ENCODE measurements at regions not wholly inside any gene's neighbourhood (a gene's known extent, or its start where the extent isn't known, plus 50 kb on each side); places are given as distances from the start of the nearest gene placed in this dataset.

DNA sequence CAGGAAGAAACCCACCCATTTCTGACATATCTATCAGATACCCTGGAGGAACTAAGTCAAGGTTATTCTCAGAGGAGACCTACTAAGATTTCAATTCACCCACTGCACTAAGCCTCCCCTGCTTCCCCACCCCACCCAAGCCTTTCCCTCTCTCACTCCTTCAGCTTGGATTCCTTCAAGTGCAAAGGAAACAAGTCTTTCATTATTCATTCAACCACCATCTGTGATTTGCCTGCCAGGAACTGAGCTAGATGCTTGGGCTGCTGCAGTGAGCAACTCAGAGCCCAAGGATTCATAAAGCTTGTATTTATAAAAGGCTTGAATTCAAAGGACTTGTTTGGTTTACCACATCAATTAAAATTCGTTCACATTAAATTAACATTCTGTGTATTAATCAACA lies 161.3 kb downstream of the GXYLT1 start:
- FAIRE-seq (no peak), DNase-seq (ENCODE audit: low spot score) (no peak)

DNA sequence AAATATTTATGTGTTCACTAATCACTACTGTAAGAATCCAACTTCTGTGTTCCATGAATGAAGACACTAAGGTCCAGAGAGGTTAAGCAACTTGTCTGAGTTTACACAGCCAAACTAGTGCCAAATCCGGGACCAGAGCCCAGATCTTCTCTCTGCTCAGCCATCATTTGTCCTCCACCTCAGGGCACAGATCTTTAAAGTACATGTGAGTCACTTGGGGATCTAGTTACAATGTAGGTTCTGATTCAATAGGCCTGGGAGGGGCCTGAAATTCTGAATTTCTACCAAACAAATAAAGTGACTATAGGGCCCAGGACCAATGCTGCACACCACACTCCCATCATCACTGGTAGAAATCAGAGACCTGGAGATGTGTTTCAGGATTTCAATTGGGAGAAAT lies 162.9 kb downstream of the GXYLT1 start:
- FAIRE-seq, result no peak
- DNase-seq (ENCODE audit: low spot score), result no peak

DNA sequence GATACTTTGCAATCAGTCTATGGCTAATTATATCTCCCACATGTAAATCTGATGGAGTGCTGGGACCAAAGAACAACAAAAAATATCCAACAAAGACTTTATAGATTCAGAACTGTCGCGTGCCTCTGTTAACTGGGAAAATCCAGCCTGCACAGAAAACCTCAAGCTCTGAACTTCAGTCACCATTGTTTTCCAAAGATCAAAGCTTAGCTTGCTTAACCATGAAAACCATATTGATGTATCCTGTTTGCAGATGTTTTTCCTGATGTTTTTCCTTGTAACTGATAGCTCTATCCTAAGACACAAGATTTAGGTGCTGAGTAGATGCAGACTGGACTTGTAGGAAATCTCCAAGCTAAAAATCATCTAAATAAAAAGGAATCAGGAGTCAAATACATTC lies 163.7 kb downstream of the GXYLT1 start:
- DNase-seq (ENCODE audit: low spot score), result no peak
- no peak for FAIRE-seq

DNA sequence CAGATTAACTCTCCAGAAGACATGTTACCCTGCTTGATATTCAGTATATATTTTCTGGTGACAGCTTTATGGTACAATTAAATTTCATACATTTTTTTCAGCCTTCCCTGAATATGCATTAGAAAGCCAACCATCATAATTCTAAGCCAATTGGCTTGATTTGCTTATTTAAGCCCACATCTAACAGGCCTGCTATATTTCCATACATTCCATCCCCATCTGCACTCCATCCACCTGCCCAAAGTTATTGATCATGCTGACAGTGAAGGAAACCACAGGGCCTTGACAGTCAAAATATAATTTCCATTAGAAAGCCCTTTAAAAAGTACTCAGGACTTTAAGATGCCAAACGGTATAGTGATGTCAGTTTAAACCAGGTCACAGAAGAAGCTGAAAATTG lies 164.3 kb downstream of the GXYLT1 start:
- FAIRE-seq, result no peak

DNA sequence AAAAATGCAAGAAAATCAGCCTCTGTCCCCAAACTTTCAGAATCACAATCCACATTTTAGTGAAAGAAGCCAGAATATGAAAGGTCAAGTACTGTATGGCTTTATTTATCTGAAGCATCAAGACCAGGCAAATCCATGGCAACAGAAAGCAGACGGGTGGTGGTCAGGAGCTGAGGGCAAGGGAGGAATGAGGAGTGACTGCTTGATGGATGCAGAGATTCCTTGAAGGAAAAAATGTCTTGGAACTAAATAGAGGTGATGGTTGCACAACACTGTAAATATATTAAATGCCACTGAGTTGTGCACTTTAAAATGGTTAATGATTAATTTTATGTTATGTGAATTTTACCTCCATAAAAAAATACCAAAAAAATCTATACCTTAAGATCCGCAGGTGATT lies 165.1 kb downstream of the GXYLT1 start:
- no peak for FAIRE-seq
- no peak for DNase-seq (ENCODE audit: low spot score)

More for the DNA sequence above, 164.3 kb downstream of the GXYLT1 start:
- no peak for DNase-seq (ENCODE audit: low spot score)

DNA sequence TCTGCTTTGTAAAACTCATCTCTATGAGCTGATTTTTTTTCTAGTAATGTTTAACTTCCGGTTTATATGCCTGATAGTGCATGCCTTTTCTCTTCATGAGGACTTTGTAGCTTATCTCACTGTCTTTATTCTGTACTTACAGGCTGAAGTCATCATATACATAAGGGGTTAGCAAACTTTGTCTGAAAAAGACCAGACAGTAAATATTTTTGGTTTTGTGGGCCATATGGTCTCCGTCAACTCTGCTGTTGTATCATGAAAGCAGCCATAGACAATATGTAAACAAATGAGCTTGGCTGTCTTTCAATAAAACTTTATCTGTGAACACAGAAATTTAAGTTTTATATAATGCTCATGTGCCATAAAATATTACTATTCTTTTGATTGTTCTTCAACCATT lies 172.1 kb downstream of the GXYLT1 start:
- DNase-seq (ENCODE audit: low spot score), result no peak
- no peak for FAIRE-seq

DNA sequence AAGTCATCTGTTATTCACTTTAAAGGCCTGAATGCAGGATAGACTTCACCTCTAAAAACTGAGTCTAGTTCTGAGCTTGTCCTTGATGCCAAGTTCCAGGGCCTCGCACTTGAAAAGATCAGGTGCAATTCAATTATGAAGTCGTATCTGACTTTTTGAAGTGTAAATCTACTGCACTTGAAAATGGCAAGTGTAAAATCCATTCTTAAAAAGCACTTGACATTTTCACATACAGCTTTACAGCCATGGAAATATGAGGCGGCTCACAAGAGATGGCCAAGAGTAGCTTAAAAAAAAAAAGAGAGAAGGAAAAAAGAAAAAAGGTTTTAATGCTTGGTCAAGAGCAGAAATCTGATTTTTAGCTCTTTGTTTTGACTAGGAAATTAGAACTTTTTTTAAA lies 172.5 kb downstream of the GXYLT1 start:
- FAIRE-seq (no peak), DNase-seq (ENCODE audit: low spot score) (no peak)

DNA sequence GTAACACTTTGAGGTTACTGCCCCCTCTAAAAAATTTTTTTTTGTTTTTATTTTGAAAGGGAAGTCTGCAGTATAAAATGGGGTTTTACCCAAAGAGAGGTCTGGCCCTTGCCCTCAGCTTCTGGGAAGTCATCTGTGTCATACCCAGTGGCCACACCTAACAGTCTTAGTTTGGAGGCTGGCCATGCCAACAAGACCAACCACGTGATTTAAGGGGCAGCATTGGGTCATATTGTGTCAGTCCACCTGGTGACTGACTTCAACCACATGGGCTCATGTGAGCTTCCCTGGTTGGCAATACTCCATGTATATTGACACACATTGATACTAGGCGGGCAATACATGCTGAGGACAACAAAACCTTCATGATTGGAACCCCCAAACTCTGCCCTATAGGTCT lies 173.9 kb downstream of the GXYLT1 start:
- no peak for FAIRE-seq
- no peak for DNase-seq (ENCODE audit: low spot score)

DNA sequence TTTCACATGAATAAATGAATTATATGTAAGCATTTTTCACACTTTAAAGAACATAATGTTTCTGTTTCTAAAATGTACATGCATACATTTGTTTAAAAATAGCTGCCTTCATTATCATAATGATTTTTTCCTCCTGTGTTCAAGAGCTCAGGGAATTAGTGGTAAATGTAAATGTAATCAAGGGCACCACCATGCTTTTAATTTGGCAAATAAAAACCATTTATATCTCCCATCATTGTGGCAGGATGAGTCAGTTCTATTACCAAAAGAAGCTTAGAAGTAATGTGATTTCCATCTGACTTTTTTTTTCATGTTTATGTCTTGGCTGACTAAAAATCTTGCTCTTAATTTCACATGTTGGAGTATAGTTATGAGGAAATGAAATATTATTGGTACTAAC lies 176.1 kb downstream of the GXYLT1 start:
- DNase-seq (ENCODE audit: low spot score) (no peak), FAIRE-seq (no peak)

DNA sequence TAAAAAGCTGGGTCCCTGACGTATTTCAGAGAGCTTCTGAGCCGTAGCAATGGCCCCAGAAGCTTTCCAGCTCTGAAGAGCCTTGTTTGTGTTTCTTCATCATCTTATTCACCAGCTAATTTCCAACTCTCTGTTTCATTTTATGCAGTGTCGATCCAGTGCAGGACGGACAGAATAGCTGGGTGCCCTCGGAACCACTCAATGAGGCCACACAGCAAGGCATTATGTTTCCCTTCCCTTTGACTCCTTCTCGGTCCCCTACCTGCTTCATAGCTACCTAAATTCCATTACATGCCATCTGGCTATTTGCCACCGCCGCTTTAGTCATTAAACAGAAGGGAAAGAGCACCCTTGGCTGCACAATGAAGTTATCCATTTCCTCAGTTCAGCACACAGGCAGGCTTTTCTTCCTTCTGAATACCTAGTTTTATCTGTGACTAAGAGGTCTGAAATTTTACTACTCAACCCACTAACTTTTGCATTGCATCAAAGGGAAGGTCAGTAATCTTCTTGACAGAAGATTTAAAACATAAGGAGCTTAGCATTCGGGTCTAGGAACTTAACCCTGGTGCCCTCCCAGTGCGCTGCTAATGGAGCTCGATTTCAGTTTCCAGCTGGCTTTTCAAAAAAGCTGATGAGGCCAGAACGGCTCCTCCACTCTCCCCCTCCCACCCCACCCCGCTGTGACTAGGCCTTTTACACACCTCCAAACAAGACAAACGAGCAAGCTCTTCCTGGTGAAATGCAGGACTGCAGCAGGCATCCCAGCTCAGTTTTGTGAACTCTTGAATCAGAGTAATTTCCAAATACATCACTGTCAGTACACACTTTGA lies 176.8 kb downstream of the GXYLT1 start:
- DNase-seq (ENCODE audit: low spot score) (peak; percentile 47), FAIRE-seq (no peak)

DNA sequence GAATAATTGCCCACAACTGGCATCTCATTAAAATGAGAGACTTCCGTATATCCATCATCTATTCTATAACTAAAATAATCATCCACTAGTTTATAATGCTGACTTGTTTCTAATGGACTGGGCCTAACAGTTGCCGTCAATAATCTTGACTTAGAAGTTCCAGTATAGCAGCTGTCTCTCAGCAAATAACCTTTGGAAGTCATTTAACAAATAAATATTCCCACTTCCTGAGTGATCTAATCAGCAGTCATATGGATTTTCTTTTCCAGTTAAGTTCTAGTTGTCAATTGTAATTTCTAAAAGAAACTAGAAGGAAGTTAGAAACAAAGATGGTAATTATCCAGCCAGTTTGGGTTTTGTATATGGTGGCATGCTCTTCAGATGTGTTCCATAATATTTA lies 177.8 kb downstream of the GXYLT1 start:
- FAIRE-seq, result no peak
- DNase-seq (ENCODE audit: low spot score), result no peak

DNA sequence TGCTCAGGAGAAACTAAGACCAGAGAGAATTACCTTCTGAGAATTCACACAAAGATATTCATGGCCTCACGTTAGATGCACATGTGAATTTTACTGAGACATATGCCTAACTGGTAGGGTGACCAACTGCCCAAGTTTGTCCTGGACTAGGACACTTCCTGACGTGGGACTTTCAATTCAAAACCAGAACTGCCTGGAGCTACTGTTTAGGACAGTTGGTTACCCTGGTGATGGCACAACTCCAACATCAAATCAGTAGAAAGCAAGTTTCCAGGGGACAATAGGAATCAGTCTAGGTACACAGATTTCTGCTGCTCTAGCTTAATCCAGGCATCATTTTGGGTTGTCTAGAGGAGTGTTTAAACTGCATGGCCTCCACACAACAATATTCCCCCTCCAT lies 178.7 kb downstream of the GXYLT1 start:
- FAIRE-seq (no peak), DNase-seq (ENCODE audit: low spot score) (no peak)

DNA sequence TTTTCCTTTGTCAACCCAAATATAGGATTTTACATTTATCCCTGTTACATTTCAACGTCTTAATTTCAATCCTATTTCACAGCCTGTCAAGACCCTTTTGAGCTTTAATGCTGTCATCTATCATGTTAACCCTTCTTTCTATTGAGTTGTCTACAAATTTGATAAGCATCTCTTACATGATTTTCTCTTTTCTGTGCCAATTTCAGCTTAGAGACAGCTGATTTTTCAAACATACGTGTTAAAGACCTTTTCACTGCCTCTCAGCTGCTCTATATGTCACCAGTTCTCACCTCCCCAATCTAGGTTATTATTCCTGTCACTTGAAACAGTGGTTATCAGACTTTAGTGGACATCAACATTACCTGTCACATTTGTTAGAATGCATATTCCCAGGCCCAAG lies 181.3 kb downstream of the GXYLT1 start:
- no peak for DNase-seq (ENCODE audit: low spot score)
- no peak for FAIRE-seq

DNA sequence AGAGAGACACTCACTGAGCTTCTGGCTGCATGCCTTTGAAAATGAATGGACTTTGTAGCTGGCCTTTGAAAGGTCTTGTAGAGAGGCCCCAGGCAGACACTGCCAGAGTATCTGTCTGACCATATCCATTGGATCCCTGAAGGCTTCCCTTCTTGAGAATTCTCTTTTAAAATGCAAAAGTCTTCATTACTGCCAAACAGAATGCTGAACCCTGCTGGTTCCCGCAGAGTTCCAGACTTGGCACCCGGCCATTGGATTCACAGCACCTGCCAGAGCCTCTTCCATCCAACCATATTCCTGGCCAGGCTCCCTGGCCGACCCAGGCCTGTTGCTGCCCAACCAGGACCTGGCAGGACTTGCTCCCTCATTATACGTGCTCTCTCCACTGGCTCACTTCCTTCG lies 182.5 kb downstream of the GXYLT1 start:
- DNase-seq (ENCODE audit: low spot score) (no peak), FAIRE-seq (no peak)

DNA sequence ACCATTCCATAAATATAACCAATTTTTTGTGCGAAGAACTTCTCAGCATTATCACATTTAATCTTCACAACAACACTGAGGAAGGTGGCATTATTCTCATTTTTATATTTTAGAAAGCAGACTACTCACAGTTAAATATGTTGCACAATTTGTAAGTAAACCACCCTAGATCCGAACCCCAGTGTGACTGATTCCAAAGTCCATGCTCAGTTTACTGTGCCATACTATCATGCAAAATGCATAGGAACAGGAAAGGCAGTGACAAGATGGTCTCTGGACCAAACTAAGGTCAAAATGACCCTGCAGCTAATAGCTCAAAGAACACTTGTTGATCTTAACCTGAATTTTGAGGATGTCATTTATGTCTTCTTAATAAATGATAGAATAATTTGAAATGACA lies 185.4 kb downstream of the GXYLT1 start:
- DNase-seq (ENCODE audit: low spot score) (no peak), FAIRE-seq (no peak)

DNA sequence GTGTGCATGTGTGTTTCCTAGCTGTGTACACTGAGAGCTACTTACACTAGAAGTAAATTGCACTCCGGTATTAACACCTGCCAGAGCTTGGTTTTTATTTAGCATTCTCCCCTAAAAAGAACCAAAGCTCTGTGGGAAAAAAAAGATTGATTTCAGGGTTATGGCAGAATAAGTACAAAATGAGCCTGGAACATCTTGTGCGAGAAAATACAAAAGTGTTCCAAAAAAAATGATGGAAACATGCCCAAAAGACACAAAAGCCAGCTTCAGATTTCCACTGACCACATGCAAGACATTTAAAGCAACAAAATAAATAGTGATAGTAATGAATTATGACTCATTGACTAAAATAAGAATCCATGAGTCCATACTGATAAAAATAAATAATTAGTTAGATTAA lies 188.3 kb downstream of the GXYLT1 start:
- DNase-seq (ENCODE audit: low spot score) (no peak), FAIRE-seq (no peak)

DNA sequence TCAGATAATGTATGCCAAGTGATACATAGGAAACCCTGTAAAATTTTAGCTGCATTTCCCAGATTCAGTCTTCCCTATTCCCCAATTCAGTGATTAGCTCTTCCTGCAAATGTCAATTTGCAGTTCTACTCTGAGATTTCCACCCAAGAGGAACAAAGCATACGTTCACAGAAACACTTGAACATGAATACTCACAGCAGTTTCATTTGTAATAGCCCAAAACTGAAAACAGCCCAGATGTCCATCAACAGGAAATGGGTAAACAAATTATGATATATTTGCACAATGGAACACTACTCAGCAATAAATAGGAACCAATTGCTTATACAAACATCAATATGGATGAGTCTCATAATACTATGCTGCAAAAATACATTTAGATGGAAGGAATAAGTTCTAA lies 194.2 kb downstream of the GXYLT1 start:
- FAIRE-seq, result no peak
- DNase-seq (ENCODE audit: low spot score), result no peak

DNA sequence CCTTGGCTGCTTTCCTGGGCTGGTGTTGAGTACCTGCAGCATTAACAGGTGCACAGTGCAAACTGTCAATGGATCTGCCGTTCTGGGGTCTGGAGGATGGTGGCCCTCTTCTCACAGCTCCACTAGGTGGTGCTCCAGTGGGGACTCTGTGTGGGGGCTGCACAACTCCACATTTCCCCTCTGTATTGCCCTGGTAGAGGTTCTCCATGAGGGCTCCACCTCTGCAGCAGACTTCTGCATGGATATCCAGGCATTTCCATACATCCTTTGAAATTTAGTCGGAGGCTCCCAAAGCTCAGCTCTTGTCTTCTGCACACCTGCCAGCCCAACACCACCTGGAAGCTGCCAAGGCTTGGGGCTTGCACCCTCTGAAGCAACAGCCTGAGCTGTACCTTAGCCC lies 198.6 kb downstream of the GXYLT1 start:
- FAIRE-seq, result no peak
- no peak for DNase-seq (ENCODE audit: low spot score)

DNA sequence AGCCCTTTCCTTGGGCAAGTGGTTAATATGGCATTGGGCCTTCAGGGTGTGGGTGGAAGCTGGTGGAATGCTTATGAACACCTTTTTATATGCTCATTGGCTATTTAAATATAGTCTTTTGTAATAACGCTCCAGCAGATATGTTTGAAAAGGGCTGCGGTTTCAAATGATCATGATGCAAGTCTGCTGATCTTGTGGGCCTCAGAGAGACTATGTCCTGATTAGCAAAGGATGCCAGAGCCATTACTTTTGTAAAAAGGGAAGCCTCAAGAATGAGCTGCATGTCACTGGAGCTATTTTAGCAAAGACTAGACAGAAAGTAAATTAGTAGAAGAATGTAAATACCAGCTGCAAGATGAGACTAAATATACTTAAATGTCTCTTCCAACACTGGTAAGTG lies 200.5 kb downstream of the GXYLT1 start:
- DNase-seq (ENCODE audit: low spot score) (peak; percentile 18), FAIRE-seq (no peak)

DNA sequence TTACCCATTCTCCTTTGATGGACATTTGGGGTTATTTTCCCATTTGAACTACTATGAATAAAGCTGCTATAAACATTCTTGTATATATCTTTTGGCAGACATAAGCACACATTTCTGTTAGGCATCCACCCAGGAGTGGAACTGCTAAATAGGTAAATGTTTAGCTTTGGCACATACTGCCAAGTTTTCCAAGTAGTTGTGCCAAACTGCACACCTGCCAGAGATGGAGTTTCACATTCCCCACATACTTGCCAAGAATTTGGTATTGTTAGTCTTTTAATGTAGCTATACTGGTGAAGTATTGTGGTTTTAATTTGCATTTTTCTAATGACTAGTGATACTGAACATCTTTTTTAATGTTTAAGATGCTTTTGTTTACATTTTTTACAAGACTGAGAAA lies 201.0 kb downstream of the GXYLT1 start:
- FAIRE-seq, result no peak
- no peak for DNase-seq (ENCODE audit: low spot score)

DNA sequence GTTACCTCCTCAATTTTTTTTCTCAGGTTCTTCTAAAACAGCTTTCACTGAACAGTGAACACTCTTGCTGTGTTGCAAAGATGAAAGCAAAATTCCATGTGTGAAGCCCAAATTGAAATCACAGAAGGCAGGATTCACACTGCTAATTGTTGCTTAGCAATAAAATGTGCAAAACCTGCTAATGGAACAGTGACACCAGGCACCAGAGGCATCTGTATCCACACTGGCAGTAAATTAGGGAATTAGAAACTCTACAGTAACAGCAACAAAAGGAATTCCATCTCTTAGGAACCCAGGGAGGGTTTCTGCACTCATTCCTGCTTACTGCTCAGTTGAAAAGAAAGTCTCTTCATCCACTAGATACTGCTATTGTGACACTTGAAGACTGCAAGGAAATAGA lies 202.3 kb downstream of the GXYLT1 start:
- DNase-seq (ENCODE audit: low spot score), result no peak
- no peak for FAIRE-seq

DNA sequence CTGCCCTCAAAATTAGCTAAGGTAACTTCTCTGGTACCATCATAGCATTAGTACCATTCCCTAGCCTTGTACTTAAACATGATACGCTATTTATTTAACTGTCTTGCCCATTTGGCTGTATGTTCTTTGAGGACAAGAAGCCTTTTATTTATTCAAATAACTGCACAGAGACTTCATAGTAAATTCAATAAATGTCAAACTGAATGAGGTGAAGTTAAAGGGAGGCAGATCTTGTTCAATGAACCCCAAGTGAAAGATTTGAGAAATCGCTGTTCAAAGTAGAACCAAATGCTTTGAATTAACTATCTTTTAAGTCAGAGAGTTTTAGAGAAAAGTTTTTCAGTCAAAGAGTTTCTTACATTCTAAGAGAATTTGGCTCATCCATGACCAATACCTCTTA lies 203.6 kb downstream of the GXYLT1 start:
- DNase-seq (ENCODE audit: low spot score), result no peak
- FAIRE-seq, result no peak

DNA sequence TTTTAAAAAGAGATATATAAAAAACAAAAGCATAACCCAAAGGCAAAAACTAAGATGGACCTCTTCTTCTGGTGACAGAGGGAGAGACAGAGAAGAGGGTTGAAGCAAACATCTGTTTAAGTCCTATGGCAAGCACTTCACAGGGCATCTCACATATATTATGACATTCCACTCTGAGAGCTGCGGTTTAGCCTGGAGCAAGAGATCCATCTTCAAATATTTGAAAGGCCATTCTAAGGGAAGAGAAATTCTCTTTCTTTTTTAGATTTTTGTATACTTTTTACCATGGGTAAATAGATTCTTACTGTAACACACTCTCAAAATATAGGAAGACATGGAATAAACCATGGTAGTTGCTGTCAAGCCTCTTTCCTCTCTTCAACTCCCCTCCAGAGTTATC lies 204.1 kb downstream of the GXYLT1 start:
- no peak for DNase-seq (ENCODE audit: low spot score)

DNA sequence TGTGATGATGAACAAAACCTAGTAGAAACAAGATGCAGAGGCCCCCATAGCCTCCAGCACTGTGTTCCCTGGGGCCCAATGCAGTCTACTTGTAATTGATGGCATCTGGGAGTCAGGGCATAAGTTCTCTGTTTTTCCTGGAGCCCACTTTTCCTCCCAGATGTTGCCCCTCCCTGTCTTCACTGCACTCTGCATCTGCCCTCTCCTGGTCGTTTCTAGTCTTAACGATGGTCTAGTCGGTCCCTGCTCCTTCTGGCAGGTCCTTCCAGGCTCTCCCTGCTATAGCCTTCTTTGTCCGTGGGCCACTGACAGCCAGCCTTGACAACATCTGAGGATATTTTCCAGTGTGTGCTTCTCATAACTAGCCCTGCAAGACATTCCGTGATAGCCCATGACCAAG lies 208.3 kb downstream of the GXYLT1 start:
- DNase-seq (ENCODE audit: low spot score) (no peak), FAIRE-seq (no peak)

More for the DNA sequence above, 204.1 kb downstream of the GXYLT1 start:
- no peak for FAIRE-seq

Data from urothelium cell line (cell line).